HG02870 (cell line): ENCODE measurements at regions not wholly inside any gene's neighbourhood (a gene's known extent, or its start where the extent isn't known, plus 50 kb on each side); places are given as distances from the start of the nearest gene placed in this dataset.
"Not testable (repeated sequence)": the region's sequence is repeated elsewhere in the genome, so short reads cannot be mapped to it uniquely, and the experiment has no call there.

Experiments
- ATAC-seq: cut with Tn5 transposase; IDR thresholded peaks from one replicate; pipeline ENCODE4 v1.9.1; 2021; ENCODE audit warnings: mild to moderate bottlenecking, moderate library complexity; ENCODE audit not compliant: unreplicated experiment

DNA sequence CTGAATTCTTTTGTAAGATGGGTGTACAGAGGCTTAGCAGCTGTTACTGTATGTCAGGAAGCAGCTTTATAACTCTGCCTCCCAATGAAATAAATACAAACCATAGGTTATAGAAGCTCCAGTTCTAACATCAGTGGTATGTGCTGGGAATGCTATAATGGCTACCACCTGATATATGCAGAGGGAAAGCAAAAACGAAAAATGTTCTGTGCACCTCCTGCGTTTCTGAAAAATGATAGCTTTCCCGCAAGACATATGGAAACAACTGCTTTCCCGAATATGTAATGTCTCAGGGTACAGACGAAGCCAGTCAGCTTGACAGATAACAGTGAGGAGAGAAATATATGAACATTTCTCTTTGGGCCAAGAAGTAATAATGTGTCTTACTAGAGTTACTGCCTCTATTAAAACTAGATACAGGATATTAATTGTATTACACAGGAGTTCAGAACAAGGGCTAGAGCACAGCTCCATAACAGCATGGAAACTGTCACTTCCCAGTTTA, 517.0 kb upstream of the NRSN1 start:
- no peak for ATAC-seq

DNA sequence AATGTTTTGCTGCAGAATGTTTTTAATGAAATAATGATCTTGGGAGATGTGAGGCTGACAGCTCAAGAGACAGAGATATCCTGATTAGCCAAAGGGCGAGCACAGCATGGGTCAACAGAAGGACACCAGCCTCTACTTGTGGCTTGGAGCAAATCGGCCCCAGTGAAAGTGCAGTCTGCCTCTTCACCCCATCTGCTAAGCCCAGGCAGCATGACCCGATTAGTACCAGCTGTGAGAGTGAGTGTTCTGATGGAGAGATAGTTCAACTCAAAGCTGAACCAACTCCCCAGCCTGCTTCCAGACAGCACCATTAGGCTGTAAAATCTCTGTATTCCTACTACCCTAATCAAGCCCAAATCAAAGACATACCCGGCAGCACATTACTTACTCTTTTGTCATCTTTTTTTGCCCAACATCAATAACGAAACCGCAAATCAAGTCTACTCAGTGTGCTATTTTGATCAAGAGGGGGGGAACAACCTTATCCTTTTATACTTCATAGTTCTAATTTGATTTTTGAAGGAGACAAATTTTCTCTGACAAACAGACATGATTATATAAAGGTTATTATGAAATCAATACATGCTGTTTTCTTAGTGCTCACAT, 514.1 kb upstream of the NRSN1 start:
- no peak for ATAC-seq

GRCh38 chr6:23618366-23618765, 507.6 kb upstream of the NRSN1 start:
- ATAC-seq: no peak

- no peak for ATAC-seq
These were observed 505.1 kb upstream of the NRSN1 start for GRCh38 chr6:23620911-23621401.

GRCh38 chr6:23630726-23631635, 495.0 kb upstream of the NRSN1 start:
- ATAC-seq: no peak

- ATAC-seq: no peak
These were observed 492.0 kb upstream of the NRSN1 start for GRCh38 chr6:23633996-23634395.

DNA sequence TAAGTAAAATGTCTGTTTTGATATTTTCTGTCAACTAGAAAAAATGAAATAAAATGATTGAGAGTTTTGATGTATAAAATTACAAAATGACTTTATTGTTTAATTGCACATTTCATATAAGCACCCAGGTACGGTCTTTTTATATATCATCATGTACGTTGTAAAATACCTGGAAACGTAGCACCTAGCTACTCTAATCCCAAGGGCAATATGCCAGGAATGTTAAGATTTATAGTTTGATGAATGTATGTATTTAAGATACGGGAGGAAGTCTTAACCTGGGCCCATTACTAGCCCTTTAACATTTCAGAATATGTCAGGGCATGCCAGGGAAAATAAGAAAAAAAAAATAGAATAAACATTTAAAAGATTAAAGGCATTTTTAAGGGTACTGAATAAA, 490.9 kb upstream of the NRSN1 start:
- no peak for ATAC-seq

- no peak for ATAC-seq
These were observed 488.7 kb upstream of the NRSN1 start for GRCh38 chr6:23637296-23637695.

DNA sequence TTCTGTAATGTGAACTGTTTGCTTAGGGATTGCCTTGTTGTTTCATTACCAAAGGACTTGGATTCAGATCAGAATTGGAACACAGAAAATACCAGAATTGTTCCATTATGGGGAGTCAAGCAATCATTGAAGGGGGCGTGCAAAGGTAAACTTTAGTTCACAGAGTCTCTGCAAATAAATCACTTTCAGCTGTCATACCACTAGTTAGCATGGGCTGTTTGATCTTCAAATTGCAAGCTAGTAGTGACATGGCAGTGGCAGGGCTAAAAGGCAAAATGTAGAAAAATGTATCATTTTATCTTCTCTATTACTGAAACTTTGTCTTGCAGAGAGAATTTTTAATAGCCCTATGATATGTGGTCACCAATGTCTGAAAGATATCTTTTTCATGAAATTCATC, 483.2 kb upstream of the NRSN1 start:
- no peak for ATAC-seq

DNA sequence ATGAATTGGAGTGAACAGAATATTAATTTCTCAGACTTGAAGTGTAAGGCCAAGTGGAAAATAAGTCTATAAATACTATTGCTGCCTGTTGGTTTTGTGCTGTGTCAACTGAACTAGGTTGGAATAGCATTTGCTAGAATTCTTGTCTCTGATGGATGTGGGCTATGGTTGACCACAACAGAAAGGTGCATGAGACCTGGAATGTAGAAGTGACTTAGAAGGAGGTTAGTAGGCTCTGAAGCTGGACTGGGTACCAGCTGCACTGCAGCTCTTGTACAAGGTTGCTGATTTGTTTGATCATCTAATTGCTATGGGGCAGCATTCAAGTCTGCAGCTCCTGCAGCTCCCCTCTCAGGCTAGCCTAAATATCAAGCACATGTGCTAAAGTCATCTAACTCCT, 479.0 kb upstream of the NRSN1 start:
- no peak for ATAC-seq

DNA sequence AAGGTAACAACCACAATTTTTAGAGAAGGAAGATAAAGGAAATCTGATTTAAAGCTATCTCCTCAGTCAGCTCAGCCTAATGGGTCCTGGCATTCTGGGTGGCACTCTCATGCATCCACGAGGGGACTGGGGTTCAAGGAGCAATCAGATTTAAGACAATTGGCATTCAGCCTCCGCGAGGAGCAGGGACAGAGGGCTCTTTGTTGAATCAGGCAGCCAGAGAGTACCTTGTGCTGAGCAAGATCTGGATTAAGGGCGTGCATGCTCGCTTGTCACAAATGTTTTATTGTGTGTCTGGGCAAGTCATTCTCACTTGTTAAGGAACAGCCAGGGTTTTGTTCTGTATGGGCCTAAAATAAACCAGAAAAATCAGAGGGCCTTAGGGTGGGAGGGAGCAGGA, 475.3 kb upstream of the NRSN1 start:
- ATAC-seq: no peak

GRCh38 chr6:23654745-23655144, 471.3 kb upstream of the NRSN1 start:
- no peak for ATAC-seq

DNA sequence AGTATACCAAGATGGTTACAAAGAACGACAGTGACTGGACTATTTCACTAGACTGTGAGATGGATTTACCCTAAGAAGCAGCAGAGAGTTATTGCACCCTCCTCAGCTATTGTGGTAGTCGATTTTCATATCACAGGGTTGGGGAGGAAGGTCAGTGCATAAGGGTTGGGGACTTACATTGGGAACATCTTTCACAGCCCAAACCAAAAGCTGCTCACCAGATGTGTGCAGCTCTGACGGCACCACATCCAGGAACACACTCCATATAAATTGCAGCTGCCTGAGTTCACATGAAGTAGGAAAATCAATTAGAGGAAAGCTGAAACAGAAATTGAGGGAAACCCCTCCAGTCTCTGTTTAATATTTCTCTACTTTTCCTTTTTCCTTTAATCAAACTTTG, 470.5 kb upstream of the NRSN1 start:
- no peak for ATAC-seq

DNA sequence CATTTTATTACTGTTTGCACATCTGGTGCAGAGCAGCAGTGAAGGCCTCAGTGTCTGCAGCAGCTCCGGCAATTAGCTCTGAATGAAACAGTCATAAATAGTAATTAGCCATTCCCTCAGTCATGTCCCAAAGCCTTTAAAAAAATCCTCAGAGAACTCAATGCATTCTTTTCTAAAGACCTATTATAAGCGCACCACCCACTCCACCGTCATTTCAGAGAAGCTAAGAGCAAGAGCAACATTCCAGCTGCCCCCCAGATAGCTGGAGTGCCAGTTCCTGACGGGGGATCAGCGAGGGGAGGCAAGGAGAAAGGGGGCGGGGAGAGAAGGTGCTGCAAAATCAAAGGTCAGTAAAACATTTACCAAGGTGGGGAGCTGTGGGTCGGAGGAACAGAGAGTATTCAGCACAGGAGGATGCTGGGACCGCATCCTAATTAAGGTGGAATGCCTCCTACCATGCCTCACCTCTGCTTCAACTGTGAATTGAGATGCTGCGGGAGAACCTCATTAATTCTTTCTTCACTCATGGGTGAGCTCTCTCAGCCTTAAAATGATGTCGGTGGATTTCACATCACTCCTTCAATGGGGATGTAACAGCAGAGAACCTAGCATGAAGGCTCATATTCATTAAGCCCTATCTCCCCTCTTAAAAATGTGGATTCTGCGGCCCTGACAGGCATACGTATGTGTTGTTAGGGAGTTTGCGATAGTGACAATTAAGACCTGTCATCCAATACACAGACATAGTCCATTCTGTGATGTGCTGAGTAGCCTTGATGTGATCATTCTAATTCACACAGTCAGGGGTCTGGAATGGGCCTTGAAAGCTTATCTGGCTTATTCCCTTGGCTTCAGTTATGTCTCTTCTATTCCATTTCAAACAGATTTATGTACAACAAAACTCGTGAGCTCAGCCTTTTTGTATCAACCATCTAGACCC, 469.5 kb upstream of the NRSN1 start:
- ATAC-seq: no peak

DNA sequence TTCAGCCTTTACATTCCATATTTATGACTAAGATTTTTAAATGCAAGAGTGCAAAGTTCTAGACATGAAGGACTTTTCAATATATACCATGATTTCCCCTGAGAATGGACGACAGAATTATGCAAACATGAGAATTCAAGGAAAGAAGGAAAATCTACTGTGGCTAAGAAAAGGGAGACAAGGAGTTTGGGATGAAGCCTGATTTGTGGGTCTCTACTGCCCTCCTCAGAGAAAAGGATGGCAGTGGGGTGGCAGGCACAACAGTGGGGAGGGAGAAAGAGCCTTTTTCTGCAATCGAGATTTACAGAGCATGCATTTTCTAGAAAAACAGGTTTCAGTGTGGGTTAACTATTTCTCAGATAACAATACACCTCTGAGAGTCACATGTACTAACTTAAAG, 466.9 kb upstream of the NRSN1 start:
- ATAC-seq: no peak

- ATAC-seq: no peak
These were observed 464.5 kb upstream of the NRSN1 start for GRCh38 chr6:23661549-23661948.

DNA sequence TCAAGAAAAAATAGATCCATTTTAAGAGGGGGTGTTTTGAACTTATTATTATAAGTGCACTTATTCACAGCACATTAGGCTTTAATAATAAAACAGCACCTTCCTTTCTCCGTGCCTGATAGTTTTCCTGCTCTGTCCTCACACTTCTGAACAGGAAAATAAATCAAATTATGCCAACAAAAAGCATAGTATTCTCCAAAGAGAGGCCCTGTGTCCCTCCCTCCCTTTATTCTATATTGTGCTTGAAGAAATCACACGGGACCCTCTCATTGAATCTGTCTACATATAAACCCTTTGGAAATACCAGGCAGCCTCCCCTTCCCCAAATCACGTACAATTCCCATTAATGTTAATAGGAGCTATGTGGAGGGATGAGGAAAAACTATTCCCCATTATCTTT, 462.9 kb upstream of the NRSN1 start:
- ATAC-seq: no peak

GRCh38 chr6:23663652-23664051, 462.4 kb upstream of the NRSN1 start:
- ATAC-seq: no peak

DNA sequence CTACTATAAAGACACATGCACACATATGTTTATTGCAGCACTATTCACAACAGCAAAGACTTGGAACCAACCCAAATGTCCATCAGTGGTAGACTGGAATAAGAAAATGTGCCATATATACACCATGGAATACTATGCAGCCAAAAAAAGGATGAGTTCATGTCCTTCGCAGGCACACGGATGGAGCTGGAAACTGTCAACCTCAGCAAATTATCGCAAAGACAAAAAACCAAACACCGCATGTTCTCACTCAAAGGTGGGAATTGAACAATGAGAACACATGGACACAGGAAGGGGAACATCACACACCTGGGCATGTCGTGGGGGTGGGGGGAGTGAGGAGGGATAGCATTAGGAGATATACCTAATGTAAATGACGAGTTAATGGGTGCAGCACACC, 460.1 kb upstream of the NRSN1 start:
- not testable (repeated sequence) for ATAC-seq

- ATAC-seq: no peak
These were observed 453.3 kb upstream of the NRSN1 start for GRCh38 chr6:23672737-23673136.

- no peak for ATAC-seq
These were observed 447.4 kb upstream of the NRSN1 start for GRCh38 chr6:23678626-23679025.
